GM03348 (cell line): ENCODE measurements at regions not wholly inside any gene's neighbourhood (a gene's known extent, or its start where the extent isn't known, plus 50 kb on each side); places are given as distances from the start of the nearest gene placed in this dataset.
A peak's percentile ranks its signal among the peaks of the same experiment; 100 is the strongest.
"Not testable (repeated sequence)": the region's sequence is repeated elsewhere in the genome, so short reads cannot be mapped to it uniquely, and the experiment has no call there.

ENCODE experiments used
- DNase-seq: peaks from one replicate; pipeline ENCODE4 v3.0.0; 2012; ENCODE audit warnings: low spot score

- no peak for DNase-seq
Measured at GRCh38 chr6:134821928-134822864, 127.7 kb downstream of the ALDH8A1 start.

GRCh38 chr6:134821397-134821796, 128.5 kb downstream of the ALDH8A1 start:
- DNase-seq, result no peak

- DNase-seq, result peak; percentile 13
Measured at GRCh38 chr6:134819863-134820800, 129.8 kb downstream of the ALDH8A1 start.

- no peak for DNase-seq
Measured at GRCh38 chr6:134819236-134819635, 130.7 kb downstream of the ALDH8A1 start.

- DNase-seq, result no peak
Measured at GRCh38 chr6:134817448-134817847, 132.5 kb downstream of the ALDH8A1 start.

GRCh38 chr6:134816780-134817179, 133.1 kb downstream of the ALDH8A1 start:
- DNase-seq, result no peak

GRCh38 chr6:134816300-134816699, 133.6 kb downstream of the ALDH8A1 start:
- no peak for DNase-seq

- DNase-seq, result no peak
Measured at GRCh38 chr6:134814076-134814695, 135.7 kb downstream of the ALDH8A1 start.

- DNase-seq, result no peak
Measured at GRCh38 chr6:134813146-134813545, 136.8 kb downstream of the ALDH8A1 start.

- DNase-seq, result no peak
Measured at GRCh38 chr6:134810402-134810801, 139.5 kb downstream of the ALDH8A1 start.

- peak; percentile 33 for DNase-seq
Measured at GRCh38 chr6:134809130-134809529, 140.8 kb downstream of the ALDH8A1 start.

GRCh38 chr6:134806180-134806798, 143.6 kb downstream of the ALDH8A1 start:
- DNase-seq, result no peak

GRCh38 chr6:134805168-134805567, 144.7 kb downstream of the ALDH8A1 start:
- no peak for DNase-seq

- DNase-seq, result not testable (repeated sequence)
Measured at GRCh38 chr6:134804311-134804710, 145.6 kb downstream of the ALDH8A1 start.

GRCh38 chr6:134802426-134803058, 147.4 kb downstream of the ALDH8A1 start:
- DNase-seq, result peak; percentile 13

GRCh38 chr6:134797400-134798113, 152.3 kb downstream of the ALDH8A1 start:
- no peak for DNase-seq

GRCh38 chr6:134795691-134796090, 154.2 kb downstream of the ALDH8A1 start:
- peak; percentile 10 for DNase-seq

GRCh38 chr6:134795001-134795400, 154.9 kb downstream of the ALDH8A1 start:
- DNase-seq, result no peak

- not testable (repeated sequence) for DNase-seq
Measured at GRCh38 chr6:134791243-134791843, 158.6 kb downstream of the ALDH8A1 start.

- peak; percentile 57 for DNase-seq
Measured at GRCh38 chr6:134787261-134787877, 162.5 kb downstream of the ALDH8A1 start.
